Transverse colon (tissue), 4 donors: ENCODE measurements at regions not wholly inside any gene's neighbourhood (a gene's known extent, or its start where the extent isn't known, plus 50 kb on each side); places are given as distances from the start of the nearest gene placed in this dataset.

Experiments
- CTCF ChIP-seq, 5 experiments: fragments of 200-600 bp in 3 of 5; fragments of 450-650 bp in 2 of 5; sonication (generic) in 3 of 5; IDR thresholded peaks; 1 replicate in 2 of 5; 2 replicates in 3 of 5; pipeline ENCODE4 v1.5.1; 2016 to 2017; ENCODE audit warnings: antibody characterized with exemption in 5 of 5, inconsistent platforms in 3 of 5, mild to moderate bottlenecking in 2 of 5, moderate library complexity in 1 of 5
- EP300 ChIP-seq: sonication (generic); formaldehyde crosslinking; IDR thresholded peaks from one replicate; pipeline ENCODE4 v1.6.1; 2017; ENCODE audit warnings: antibody characterized with exemption, low read depth
- POLR2A ChIP-seq: fragments of 450-650 bp; IDR thresholded peaks from one replicate; pipeline ENCODE4 v1.6.1; 2016; ENCODE audit warnings: antibody characterized with exemption, mild to moderate bottlenecking, moderate library complexity
- POLR2AphosphoS5 ChIP-seq, 3 donors: sonication (generic); formaldehyde crosslinking; IDR thresholded peaks; one replicate each; pipeline ENCODE4 v1.6.1; 2016; ENCODE audit warnings: antibody characterized with exemption in 3 of 3

GRCh38 chr11:106217456-106217855 lies 140.0 kb downstream of the AASDHPPT start:
- TF ChIP-seq CTCF (IDR thresholded peaks at IDR 0.05) (no peak), POLR2A (no peak), POLR2AphosphoS5 (IDR thresholded peaks at IDR 0.05) (no peak), EP300 (no peak)
